ENCODE measurements at regions not wholly inside any gene's neighbourhood (a gene's known extent, or its start where the extent isn't known, plus 50 kb on each side); places are given as distances from the start of the nearest gene placed in this dataset.

DNA sequence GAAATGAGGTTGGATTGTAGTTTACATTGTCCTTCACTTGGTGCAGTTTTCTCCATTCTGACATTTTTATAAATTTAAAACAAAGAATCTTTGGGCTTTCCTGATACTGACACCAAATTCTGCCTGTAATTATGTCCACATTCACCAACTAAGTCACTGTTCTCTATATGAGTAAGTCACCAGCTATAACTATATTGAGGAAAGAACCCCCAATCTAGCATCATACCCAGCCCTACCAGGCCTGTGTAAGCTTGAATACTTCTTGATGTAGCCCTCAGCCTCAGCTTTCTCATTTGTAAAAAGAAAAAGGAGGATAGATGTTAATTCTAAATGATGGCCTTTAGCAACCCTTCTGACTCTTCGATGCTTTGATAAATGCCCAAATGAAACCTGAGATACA is 112.7 kb upstream of the FST start:
- TF ChIP-seq, protein P1, sequence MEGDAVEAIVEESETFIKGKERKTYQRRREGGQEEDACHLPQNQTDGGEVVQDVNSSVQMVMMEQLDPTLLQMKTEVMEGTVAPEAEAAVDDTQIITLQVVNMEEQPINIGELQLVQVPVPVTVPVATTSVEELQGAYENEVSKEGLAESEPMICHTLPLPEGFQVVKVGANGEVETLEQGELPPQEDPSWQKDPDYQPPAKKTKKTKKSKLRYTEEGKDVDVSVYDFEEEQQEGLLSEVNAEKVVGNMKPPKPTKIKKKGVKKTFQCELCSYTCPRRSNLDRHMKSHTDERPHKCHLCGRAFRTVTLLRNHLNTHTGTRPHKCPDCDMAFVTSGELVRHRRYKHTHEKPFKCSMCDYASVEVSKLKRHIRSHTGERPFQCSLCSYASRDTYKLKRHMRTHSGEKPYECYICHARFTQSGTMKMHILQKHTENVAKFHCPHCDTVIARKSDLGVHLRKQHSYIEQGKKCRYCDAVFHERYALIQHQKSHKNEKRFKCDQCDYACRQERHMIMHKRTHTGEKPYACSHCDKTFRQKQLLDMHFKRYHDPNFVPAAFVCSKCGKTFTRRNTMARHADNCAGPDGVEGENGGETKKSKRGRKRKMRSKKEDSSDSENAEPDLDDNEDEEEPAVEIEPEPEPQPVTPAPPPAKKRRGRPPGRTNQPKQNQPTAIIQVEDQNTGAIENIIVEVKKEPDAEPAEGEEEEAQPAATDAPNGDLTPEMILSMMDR (conservative IDR thresholded peaks at IDR 0.05; ENCODE audit: low read depth, low read length), result no peak
- no peak for TF ChIP-seq EZH2 (IDR thresholded peaks at IDR 0.05; ENCODE audit: borderline replicate concordance, low read depth, low read length, poor library complexity, severe bottlenecking)
